HL-60 (cell line): ENCODE measurements at regions not wholly inside any gene's neighbourhood (a gene's known extent, or its start where the extent isn't known, plus 50 kb on each side); places are given as distances from the start of the nearest gene placed in this dataset.

Experiments
- DNase-seq, 2 experiments: peaks; one replicate each; pipeline ENCODE4 v3.0.0-alpha.2; 2010 to 2020; ENCODE audit warnings: low read depth in 1 of 2, low spot score in 1 of 2
- H3K27ac ChIP-seq: fragments of 250-450 bp; sonication (Bioruptor Pico); replicated peaks from 2 replicates; pipeline ENCODE4 v1.5.1; 2020; ENCODE audit warnings: mild to moderate bottlenecking, moderate library complexity
- H3K27me3 ChIP-seq: fragments of 250-450 bp; sonication (Bioruptor Pico); 2 replicates; pipeline ENCODE4 v1.5.1; 2021; ENCODE audit warnings: mild to moderate bottlenecking, moderate library complexity; ENCODE audit not compliant: insufficient read depth, poor library complexity, severe bottlenecking
- H3K4me3 ChIP-seq: replicated peaks from 2 replicates; pipeline ENCODE4 v1.5.1; 2011; ENCODE audit warnings: mild to moderate bottlenecking, control low read depth, low read length; ENCODE audit not compliant: insufficient read depth
- GABPA ChIP-seq: IDR thresholded peaks from 2 replicates; pipeline ENCODE4 v1.6.1; 2012; ENCODE audit warnings: low read depth
- POLR2AphosphoS5 ChIP-seq: IDR thresholded peaks from 2 replicates; pipeline ENCODE4 v1.6.1; 2012; ENCODE audit warnings: low read depth
- SPI1 ChIP-seq: IDR thresholded peaks from 2 replicates; pipeline ENCODE4 v1.6.1; 2012; ENCODE audit warnings: low read depth, mild to moderate bottlenecking, borderline replicate concordance
- TF ChIP-seq, protein P1 (sequence below): IDR thresholded peaks from 2 replicates; pipeline ENCODE4 v1.6.1; 2012; ENCODE audit warnings: low read depth; ENCODE audit not compliant: insufficient replicate concordance
- TF ChIP-seq, protein P2 (sequence below): IDR thresholded peaks from one replicate; pipeline ENCODE4 v1.5.1; 2011; ENCODE audit warnings: low read length, control low read depth, inconsistent platforms; ENCODE audit not compliant: insufficient read depth

DNA sequence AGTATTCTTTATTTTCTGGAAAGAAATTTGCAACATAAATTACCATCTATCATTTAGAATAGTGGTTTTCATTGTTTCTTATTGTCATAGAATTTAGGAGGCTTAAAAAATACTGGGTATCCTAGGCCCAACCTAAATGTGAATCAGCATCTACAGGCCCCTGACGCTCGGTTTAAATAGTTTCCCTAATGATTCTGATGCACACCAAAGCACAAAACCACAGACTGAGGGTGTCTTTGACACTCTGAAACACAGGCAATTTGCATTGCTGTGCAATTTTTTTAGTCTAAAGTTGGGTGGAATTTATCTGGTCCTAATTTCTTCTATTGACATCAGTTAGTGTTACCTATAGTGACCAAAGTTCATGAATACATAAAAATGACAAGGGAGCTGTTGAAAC, 87.6 kb upstream of the SSTR1 start:
- no peak for DNase-seq
- no peak for TF ChIP-seq POLR2AphosphoS5
- TF ChIP-seq SPI1, result no peak
- no peak for TF ChIP-seq GABPA
- TF ChIP-seq, protein P1, sequence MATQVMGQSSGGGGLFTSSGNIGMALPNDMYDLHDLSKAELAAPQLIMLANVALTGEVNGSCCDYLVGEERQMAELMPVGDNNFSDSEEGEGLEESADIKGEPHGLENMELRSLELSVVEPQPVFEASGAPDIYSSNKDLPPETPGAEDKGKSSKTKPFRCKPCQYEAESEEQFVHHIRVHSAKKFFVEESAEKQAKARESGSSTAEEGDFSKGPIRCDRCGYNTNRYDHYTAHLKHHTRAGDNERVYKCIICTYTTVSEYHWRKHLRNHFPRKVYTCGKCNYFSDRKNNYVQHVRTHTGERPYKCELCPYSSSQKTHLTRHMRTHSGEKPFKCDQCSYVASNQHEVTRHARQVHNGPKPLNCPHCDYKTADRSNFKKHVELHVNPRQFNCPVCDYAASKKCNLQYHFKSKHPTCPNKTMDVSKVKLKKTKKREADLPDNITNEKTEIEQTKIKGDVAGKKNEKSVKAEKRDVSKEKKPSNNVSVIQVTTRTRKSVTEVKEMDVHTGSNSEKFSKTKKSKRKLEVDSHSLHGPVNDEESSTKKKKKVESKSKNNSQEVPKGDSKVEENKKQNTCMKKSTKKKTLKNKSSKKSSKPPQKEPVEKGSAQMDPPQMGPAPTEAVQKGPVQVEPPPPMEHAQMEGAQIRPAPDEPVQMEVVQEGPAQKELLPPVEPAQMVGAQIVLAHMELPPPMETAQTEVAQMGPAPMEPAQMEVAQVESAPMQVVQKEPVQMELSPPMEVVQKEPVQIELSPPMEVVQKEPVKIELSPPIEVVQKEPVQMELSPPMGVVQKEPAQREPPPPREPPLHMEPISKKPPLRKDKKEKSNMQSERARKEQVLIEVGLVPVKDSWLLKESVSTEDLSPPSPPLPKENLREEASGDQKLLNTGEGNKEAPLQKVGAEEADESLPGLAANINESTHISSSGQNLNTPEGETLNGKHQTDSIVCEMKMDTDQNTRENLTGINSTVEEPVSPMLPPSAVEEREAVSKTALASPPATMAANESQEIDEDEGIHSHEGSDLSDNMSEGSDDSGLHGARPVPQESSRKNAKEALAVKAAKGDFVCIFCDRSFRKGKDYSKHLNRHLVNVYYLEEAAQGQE, result no peak
- TF ChIP-seq, protein P2, sequence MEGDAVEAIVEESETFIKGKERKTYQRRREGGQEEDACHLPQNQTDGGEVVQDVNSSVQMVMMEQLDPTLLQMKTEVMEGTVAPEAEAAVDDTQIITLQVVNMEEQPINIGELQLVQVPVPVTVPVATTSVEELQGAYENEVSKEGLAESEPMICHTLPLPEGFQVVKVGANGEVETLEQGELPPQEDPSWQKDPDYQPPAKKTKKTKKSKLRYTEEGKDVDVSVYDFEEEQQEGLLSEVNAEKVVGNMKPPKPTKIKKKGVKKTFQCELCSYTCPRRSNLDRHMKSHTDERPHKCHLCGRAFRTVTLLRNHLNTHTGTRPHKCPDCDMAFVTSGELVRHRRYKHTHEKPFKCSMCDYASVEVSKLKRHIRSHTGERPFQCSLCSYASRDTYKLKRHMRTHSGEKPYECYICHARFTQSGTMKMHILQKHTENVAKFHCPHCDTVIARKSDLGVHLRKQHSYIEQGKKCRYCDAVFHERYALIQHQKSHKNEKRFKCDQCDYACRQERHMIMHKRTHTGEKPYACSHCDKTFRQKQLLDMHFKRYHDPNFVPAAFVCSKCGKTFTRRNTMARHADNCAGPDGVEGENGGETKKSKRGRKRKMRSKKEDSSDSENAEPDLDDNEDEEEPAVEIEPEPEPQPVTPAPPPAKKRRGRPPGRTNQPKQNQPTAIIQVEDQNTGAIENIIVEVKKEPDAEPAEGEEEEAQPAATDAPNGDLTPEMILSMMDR, result no peak
- H3K27me3 ChIP-seq, result no peaks in the 10 kb centered on the region

DNA sequence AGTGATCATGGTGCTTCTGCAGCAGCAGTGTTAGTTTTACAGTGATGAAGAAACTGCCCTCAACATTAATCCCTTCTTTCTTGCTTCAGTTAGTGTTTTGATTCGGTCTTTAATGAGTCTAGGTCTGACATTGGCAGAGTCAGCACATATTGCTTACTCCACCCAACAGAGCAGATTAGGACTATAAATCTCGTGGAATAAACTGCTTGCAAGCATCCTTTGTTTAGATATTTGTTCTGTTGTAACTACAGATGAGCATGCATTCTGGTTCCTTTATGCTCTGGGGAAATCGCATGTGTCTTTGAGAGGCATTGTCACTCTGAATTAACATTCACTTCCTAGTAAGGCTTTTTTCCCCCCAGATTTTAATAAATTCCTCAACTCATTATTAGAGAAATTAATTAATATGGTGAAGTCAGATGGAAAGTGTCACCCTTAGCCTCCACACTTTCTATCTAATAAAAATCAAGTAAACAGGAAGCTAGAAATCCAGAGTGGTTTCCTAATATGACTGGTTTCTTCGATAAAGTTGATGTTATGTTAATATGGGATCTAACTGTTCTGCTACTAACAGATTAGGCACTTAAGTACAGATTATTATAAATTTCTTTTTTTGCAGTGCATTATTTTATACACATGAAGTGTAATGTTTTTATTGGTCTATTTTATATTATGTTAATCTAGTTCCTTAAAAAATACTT, 86.2 kb upstream of the SSTR1 start:
- Histone ChIP-seq H3K27me3 (no peaks in the 10 kb centered on the region), H3K27ac (no peak overlapping the region), H3K4me3 (no peak overlapping the region)
- DNase-seq, result no peak
- TF ChIP-seq, protein P1, result no peak
- TF ChIP-seq POLR2AphosphoS5 (no peak), GABPA (no peak), SPI1 (no peak)
- TF ChIP-seq, protein P2, result no peak

More for the DNA sequence above, 87.6 kb upstream of the SSTR1 start:
- Histone ChIP-seq H3K4me3 (no peak overlapping the region), H3K27ac (no peak overlapping the region)

DNA sequence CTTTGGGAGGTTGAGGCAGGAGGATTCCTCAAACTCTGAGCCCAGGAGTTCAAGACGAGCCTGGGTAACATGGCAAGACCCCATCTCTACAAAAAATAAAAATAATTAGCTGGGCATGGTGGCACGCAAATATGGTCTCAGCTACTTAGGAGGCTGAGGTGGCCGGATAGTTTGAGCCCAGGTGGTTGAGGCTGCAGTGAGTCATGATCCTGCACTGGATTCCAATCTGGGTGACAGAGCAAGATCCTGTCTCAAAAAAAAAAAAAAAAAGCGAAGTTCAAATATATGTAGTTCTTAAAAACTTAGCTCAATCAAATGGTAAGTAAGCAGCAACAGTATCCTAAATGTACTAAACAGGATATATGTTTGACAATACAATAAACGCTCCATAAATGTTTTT, 85.5 kb upstream of the SSTR1 start:
- DNase-seq, result no peak
- no peaks in the 10 kb centered on the region for H3K27me3 ChIP-seq
- TF ChIP-seq POLR2AphosphoS5, result no peak
- TF ChIP-seq, protein P1, result no peak
- TF ChIP-seq GABPA, result no peak
- TF ChIP-seq SPI1, result no peak
- TF ChIP-seq, protein P2, result no peak
- H3K4me3 ChIP-seq, result no peak overlapping the region
- H3K27ac ChIP-seq, result no peak overlapping the region
